ENCODE measurements at regions not wholly inside any gene's neighbourhood (a gene's known extent, or its start where the extent isn't known, plus 50 kb on each side); places are given as distances from the start of the nearest gene placed in this dataset.

DNA sequence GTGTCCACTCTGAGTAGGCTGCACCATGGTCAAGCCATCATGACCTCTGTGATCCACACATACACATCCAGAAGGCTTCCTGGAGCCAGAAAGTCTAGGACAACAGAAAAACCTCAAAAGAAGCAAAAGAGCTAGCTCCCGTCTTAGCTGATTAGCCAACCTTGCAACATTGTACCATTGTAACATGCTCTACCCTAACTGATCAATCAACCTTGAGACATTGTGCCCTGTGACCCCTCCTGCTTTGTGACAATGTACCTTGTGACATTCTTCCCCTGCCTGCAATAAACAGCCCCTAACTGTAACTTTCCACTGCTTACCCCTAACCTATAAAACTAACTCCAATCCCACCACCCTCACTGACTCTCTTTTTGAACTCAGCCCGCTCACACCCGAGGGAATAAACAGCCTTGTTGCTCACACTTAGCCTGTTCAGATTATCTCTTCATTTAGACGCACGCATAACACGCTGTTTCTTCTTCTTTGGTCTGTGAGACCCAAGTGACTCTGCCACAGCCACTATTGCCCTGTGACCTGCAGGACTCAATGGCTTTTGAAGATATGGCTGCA, 1104.6 kb downstream of the OTOL1 start:
- no peak for DNase-seq (ENCODE audit: low read depth)
- H3K4me3 ChIP-seq (ENCODE audit: low read length): no peak overlapping the region
- TF ChIP-seq, protein P1, sequence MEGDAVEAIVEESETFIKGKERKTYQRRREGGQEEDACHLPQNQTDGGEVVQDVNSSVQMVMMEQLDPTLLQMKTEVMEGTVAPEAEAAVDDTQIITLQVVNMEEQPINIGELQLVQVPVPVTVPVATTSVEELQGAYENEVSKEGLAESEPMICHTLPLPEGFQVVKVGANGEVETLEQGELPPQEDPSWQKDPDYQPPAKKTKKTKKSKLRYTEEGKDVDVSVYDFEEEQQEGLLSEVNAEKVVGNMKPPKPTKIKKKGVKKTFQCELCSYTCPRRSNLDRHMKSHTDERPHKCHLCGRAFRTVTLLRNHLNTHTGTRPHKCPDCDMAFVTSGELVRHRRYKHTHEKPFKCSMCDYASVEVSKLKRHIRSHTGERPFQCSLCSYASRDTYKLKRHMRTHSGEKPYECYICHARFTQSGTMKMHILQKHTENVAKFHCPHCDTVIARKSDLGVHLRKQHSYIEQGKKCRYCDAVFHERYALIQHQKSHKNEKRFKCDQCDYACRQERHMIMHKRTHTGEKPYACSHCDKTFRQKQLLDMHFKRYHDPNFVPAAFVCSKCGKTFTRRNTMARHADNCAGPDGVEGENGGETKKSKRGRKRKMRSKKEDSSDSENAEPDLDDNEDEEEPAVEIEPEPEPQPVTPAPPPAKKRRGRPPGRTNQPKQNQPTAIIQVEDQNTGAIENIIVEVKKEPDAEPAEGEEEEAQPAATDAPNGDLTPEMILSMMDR (IDR thresholded peaks at IDR 0.05; ENCODE audit: insufficient read depth, low read depth, low read length, missing control alignments): no peak

DNA sequence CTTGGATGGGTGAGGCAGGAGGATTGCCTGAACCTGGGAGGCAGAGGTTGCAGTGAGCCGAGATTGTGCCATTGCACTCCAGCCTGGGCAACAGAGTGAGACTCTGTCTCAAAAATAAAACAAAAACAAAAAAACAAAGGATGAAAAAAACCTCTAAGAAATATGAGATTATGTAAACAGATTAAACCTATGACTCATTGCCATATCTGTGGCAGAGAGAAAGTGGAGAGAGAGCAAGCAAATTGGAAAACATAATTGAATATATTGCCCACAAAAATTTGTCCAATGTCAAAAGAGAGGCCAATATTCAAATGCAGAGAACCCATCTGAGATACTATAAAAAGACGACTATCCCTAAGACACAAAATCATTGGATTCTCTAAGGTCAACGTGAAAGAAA, 1106.0 kb downstream of the OTOL1 start:
- no peak for DNase-seq (ENCODE audit: low read depth)
- TF ChIP-seq, protein P1 (IDR thresholded peaks at IDR 0.05; ENCODE audit: insufficient read depth, low read depth, low read length, missing control alignments): no peak
- no peak overlapping the region for H3K4me3 ChIP-seq (ENCODE audit: low read length)

DNA sequence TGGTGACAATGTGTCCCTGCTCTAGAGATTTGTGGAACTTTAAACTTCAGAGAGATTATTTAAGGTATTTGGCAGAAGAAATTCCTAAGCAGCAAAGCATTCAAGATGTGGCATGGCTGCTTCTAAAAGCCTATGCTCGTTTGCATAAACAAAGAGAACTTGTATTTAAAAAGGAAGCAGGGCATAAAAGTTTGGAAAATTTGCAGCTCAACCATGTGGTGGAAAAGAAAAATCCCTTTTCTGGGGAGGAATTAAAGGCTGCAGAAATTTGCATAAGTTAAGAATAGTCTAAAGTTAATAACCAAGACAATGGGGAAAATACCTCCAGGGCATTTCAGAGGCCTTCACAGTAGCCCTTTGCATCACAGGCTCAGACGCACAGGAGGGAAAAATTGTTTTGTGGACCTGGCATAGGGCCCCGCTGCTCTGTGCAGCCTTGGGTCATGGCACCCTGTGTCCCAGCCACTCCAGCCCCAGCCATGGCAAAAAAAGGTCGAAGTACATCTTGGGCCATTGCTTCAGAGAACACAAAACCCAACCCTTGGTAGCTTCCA, 1109.1 kb downstream of the OTOL1 start:
- no peak for DNase-seq (ENCODE audit: low read depth)
- no peak overlapping the region for H3K4me3 ChIP-seq (ENCODE audit: low read length)
- TF ChIP-seq, protein P1 (IDR thresholded peaks at IDR 0.05; ENCODE audit: insufficient read depth, low read depth, low read length, missing control alignments): no peak

- H3K4me3 ChIP-seq (ENCODE audit: low read length): no peak overlapping the region
These were observed 1113.7 kb downstream of the OTOL1 start for GRCh38 chr3:162610261-162610660.

GRCh38 chr3:162612991-162613390, 1116.4 kb downstream of the OTOL1 start:
- no peak overlapping the region for H3K4me3 ChIP-seq (ENCODE audit: low read length)

More at GRCh38 chr3:162610261-162610660, 1113.7 kb downstream of the OTOL1 start:
- TF ChIP-seq, protein P1 (IDR thresholded peaks at IDR 0.05; ENCODE audit: insufficient read depth, low read depth, low read length, missing control alignments): no peak
- no peak for DNase-seq (ENCODE audit: low read depth)

DNA sequence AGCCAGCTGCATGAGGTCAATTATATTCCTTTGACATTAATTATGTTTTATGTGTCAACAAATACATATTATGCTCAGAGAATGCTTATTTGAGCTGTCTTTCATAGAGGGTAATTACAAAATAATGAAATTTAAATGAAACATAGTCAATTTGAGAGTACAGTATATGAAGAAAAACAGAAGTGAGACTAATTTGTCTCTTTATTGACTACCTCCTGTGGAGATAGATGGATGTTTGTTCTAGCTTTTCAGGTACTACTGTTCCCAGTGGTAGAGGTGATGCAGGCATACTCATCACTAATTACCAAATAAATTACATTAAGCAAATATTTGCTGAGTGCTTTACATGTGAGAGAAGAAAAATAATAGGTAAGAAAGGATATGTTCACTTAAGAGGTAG, 1129.6 kb downstream of the OTOL1 start:
- H3K4me3 ChIP-seq (ENCODE audit: low read length): no peak overlapping the region
- DNase-seq (ENCODE audit: low read depth): no peak
- TF ChIP-seq, protein P1 (IDR thresholded peaks at IDR 0.05; ENCODE audit: insufficient read depth, low read depth, low read length, missing control alignments): no peak

More at GRCh38 chr3:162612991-162613390, 1116.4 kb downstream of the OTOL1 start:
- TF ChIP-seq, protein P1 (IDR thresholded peaks at IDR 0.05; ENCODE audit: insufficient read depth, low read depth, low read length, missing control alignments): no peak
- DNase-seq (ENCODE audit: low read depth): no peak

- DNase-seq (ENCODE audit: low read depth): no peak
- no peak overlapping the region for H3K4me3 ChIP-seq (ENCODE audit: low read length)
- TF ChIP-seq, protein P1 (IDR thresholded peaks at IDR 0.05; ENCODE audit: insufficient read depth, low read depth, low read length, missing control alignments): no peak
These were observed 1131.9 kb downstream of the OTOL1 start for GRCh38 chr3:162628531-162628930.

All from epithelial cell of esophagus (primary cell).